ENCODE measurements at regions not wholly inside any gene's neighbourhood (a gene's known extent, or its start where the extent isn't known, plus 50 kb on each side); places are given as distances from the start of the nearest gene placed in this dataset.

DNA sequence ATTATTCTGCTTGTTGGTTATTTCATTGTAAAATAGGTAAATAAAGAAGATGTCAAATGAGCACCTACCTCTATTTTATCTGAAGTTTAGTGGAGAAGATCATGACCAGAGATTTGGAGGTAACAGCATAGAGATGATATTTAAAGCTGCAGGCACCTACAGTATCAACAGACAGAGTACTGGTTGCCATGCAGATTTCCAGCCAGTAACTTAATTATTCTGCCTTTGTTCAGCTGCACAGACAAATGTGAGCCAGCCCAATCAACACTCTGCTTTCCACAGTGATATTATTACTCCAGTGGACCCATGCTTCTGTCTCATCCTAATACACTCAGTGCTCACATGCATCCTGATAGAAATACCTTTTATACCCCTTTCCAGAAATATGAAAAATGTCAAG is 348.5 kb upstream of the RGS6 start:
- DNase-seq = no peak

DNA sequence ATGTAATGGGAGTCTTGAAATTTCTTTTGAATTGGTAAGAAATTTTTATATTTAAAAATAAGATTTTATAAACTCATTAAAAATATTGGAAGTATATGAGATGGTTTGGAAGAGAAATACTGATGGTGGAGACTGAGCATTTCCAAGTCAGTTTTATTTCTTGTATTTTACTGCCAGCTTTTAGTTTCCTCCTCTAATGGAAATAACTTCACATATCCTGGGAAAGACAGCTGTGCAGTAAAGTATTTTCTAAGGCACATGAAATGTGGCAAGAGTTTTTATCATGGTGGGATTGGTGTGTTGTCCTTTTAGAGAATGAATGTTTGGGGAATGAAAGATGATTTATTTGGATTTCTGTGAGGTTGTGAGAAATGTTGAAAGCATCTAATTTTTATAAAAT is 346.9 kb upstream of the RGS6 start:
- DNase-seq = no peak

DNA sequence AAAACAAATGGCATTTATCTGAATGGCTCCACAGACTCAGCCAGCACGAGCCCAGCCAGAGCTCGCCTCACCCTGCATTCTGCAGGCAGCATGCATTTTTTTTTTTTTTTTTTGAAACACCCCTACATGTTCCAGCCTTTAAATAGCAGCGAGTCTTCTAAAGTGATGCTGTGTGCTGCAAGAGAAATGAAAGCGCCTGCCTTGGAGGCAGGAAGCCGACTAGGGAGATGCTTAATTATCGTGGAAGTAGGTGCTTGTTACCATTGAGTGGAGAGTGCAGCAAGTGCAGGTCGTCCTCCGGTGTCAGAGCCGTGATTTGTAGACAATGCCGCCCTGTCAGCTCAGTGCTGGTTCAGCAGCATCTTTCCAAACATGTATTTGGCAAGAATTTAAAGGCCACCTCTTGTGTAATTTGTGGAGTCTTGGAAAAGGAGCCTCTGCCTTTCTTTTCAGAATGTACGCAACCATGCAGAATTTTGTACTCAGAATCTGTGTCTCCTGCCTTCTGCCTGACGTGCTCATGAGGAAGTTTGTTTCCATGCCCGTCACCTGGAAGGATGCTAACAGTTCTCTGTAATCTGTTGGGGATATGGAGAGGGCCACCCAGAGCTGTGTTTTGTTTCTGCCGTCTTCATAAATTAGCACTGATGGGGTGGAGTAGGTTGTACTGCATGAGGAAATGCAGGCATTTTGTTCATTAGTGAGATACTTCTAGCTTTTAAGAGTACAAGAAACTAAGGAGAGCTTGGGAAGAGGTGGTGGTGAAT is 345.9 kb upstream of the RGS6 start:
- DNase-seq = peak; percentile 48

DNA sequence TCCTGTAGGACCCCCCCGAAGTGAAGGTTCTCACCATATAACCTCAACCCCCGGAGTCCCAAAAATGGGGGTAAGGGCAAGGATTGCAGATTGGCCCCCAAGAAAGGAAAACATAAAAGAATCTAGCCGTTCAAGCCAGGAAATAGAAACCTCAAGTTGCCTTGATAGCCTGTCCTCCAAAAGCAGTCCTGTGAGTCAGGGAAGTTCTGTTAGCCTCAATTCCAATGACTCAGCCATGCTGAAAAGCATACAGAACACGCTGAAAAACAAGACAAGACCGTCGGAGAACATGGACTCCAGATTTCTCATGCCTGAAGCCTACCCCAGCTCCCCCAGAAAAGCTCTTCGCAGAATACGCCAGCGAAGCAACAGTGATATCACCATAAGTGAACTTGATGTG is 344.2 kb upstream of the RGS6 start:
- no peak for DNase-seq

DNA sequence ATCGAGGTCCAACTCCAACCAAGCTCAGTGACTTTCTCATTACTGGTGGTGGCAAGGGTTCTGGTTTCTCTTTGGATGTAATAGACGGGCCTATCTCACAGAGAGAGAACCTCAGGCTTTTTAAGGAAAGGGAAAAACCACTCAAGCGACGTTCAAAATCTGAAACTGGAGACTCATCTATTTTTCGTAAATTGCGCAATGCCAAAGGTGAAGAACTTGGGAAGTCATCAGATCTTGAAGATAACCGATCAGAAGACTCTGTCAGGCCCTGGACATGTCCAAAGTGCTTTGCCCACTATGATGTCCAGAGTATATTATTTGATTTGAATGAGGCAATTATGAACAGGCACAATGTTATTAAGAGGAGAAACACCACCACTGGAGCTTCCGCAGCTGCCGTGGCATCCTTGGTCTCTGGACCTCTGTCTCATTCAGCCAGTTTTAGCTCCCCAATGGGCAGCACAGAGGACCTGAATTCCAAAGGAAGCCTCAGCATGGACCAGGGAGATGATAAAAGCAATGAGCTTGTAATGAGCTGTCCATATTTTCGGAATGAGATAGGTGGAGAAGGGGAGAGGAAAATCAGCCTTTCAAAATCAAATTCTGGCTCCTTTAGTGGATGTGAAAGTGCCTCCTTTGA is 343.5 kb upstream of the RGS6 start:
- no peak for DNase-seq

DNA sequence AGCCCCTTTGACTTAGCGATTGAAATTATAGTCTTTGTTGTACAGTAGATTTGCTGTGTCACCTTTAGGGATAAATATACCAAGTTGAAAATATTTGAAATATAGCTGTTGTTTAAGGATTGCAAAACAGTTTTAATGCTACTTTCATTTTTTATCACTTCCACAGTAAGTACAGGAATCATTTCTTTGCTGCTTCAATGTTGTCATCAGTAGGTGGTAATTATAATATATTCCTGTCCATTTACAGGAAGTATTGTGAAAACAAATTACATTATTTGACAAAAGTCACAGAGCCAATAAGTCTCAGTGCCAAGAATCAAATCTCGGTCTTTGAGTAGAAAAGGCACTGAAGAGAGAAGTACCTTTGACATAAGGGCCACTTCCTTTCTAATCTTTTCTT is 342.6 kb upstream of the RGS6 start:
- DNase-seq = no peak

DNA sequence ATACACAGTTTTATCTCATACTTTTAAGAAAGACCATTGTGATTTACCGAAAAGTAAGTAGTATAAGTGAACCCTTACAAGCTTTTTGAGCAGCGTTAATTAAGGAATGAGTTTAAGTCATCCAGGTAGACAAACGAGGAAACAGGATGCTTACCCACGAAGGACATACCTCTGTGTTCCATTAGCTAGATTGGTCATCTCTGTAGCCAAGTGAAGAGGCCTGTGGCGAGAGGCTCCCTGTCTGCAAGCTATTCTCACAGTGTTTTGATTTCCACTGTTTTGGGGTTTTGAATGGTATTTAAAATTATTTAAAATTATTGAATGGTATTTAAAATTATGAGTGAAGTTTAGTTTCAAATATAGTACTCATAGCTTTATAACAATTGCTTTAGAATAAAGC is 342.1 kb upstream of the RGS6 start:
- DNase-seq = no peak

DNA sequence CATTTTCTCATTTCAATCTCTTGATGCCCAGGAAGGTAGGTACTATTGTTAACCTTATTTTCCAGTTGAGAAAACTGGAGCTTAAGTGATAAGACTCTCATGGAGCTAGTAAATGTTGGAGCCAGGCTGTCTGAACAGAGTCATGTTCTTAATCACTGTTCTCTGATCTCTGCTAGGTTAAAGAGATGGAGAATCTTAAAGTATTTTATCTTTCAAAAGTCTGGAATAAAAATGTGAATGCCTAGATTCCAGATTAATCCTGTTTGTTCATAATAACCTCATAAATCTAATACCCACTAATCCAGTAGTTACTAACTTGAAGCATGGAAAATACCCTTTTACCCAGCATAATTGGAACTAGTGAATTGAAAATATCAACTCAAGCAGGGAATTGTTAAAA is 341.0 kb upstream of the RGS6 start:
- DNase-seq = no peak

DNA sequence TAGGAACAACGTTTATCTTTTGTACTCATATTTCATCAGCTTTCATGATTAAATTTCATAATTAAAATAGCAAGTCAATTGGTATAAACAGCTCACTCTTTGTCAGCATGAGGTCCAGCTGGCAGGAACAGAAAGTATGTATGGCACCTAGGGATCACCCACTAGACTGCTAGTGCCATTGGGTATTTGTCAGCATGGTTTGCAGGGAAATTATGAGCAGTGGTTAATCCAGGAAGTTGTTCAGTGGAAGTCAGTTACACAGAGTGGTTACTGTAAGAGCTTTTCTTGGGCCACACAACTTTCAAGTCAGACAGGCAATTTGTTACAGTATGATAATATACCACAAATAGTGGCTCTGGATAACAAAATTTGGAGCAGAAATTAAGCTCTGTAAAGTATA is 340.3 kb upstream of the RGS6 start:
- DNase-seq = no peak

DNA sequence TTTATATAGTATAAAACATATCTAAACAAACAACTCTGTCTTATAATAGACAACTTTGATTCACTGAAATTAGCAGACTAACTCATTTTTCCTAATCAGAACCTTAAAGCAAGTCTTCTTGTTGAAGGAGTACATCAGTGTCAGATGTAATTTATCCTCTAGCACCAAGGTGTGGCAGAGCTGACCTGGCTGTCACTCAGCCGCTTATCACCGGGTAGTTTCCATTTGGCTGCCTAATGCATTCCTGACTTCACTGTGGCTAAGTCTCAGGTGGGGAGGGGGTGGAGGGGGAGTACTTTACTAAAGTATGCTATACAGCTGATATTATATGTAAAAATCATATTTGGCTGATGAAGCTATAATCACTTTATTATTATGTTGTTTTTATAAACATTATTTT is 339.9 kb upstream of the RGS6 start:
- DNase-seq = no peak

DNA sequence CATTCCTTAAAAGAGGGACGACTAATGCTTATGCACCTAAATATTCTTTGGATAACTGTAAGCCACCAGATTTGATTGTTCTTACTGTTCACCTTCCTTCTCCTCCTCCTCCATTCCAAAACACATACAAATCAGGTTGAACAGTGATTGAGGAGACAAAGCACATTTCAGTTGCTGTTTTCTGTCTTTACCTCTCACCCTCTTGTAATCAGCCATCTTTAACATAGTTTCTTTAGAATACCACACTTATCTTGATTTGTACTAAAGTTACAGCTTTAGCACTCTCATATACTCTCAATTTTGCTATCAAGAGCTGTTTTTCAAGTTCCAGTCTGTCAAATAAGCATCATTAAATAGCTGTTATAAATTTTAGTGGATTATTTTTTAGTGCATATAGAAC is 338.3 kb upstream of the RGS6 start:
- DNase-seq = no peak

DNA sequence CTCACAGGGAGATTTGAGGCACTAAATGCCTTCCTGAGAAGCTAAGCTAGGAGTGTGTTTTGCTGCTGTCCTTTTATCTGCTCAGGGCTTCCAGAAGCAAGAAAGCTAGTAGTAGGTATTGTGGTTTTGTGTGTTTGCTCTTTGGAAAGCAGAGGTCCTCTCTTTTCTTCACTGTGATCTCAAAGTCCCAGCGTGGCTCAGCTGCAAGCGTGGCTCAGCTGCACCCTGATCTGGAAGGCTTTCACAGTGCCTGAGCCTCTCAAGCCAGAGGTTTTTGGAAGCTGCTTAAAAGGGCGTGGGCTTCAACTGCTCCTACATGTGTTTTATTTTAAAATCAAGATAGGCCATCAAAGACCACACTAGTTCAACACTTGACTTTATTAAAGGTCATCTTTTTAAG is 337.4 kb upstream of the RGS6 start:
- no peak for DNase-seq

DNA sequence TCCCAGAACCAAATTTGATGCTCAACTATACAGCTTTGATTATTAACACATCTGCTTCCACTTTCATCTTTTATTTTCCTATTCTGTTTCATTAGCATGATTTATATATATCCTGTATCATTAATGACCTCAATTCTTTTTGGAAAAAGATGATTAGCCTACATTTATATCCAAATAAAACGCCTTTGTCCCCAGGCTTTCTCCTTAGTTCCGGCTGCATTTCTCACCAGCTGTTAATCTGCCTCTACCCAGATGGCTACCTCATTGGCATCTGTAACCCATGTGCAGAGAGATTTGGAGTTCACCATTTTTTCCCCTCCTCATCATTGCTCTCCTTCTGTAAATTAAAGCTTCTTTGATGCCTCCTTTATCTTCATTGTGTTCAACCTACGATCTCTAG is 336.8 kb upstream of the RGS6 start:
- DNase-seq = no peak

DNA sequence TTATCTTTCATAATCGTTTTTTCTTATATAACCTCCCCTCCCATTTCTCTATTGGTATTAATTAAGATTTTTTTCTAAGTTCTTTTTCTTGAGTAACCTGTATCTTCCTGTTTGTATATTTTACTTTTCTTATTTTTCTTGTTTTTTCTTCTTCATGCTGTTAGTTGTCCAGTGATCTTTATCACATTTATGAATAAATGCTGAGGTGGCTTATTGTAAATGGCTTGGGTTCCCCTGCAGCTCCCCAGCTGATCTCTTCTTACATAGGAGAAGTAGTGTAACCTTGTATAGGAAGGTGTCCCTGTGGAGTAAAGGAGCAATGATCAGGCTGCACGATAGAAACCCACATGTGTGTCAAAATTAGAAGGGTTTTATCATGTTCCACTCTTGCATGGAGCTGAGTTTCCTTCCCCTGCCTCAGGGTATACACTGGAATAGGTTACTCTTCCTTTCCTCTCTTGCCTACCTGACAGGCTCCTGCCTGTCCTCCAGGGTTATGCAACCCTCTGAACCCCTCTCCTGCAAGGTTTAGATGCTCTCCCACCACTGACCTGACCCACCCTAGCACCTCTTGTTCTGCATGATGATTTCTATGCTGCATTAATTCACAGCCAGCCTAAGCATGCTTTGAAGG is 334.8 kb upstream of the RGS6 start:
- DNase-seq = no peak

DNA sequence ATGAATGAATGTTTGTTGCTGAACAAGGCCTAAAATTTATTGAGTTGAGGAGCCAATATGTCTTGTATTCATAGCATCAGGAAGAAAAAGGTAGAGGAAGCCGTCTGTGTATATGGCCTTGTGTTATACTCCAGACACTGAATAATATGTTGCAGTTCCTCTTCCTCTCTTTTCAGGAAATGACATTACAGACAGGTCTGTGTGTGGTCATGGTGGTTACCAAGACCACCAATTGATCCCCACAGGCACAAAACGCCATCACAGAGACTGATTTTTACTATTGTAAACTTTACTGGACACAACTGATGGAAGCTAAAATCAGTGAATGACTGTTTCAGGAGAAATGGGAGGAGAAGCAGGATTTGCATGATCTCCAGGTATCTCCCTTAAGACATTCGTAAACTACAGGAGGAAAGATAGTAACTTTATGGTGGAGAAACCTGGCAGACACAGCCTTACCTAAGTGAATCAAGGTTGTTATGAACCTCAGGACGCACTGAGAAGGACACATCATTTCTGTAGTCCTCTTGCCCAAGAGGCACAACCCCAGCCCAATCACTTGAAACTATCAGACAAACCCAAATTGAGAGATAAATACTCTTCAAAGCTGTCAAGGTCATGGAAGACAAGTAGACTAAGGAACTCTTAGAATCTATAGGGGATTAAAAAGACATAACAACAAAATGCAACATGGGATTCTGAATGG is 334.1 kb upstream of the RGS6 start:
- no peak for DNase-seq

DNA sequence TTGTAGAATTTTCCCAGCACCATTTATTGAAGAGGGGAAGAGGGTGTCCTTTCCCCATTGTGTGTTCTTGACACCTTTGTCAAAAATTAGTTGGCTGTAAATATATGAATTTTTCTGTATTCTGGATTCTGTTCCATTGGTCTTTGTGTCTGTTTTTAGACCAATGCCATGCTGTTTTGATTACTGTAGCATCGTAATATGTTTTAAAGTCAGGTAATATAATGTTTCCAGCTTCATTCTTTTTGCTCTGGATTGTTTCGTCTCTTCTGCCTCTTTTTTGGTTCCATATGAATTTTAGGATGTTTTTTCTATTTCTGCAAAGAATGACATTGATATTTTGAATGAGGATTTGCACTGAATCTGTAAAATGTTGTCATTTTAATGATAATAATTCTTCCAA is 331.9 kb upstream of the RGS6 start:
- no peak for DNase-seq

DNA sequence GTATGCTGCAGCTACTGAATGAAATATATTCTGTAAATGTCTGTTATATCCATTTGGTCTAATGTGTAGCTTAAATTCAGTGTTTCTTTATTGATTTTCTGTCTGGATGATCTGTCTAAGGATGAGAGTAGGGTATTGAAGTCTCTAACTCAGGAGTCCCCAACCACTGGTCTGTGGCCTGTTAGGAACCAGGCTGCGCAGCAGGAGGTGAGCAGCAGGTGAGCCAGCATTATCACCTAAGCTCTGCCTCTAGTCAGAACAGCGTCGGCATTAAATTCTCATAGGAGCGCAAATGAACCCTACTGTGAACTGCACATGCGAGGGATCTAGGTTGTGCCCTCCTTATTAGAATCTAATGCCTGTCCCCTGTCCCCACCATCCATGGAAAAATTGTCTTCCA is 329.7 kb upstream of the RGS6 start:
- DNase-seq = no peak

DNA sequence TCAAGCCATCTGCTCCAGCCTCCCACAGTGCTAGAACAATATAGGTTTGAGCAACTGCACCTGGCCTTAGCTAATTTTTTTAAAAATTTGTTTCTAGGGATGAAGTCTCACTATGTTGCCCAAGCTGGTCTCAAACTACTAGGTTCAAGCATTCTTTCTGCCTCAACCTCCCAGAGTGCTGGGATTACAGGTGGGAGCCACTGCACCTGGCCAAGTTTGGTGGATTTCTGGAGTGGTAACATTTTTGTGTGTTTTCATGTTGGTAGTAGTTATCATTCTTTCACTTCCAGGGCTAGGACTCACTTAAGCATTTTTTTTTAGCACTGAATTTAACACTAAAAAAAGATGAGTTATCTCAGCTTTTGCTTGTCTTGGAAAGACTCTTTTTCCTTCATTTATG is 328.0 kb upstream of the RGS6 start:
- no peak for DNase-seq

DNA sequence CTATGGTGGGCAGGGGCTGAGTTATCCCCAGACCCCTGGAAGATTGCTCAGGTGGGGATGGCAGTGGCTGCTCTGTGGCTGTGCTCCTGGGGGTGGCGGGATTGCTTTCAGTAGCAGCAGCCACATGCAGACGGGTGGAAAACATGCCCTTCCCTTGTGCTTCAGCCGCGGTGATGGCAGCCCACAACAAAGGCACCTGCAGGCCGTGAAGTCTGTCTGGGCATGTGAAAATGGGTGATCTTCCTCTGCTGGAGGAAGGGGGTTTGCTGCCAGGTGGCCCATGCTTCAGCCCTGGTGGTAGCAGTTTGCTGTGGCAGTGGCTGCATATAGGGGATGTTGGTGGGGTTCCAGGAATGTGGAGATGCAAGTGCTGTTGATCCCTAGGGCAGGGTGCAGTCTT is 326.2 kb upstream of the RGS6 start:
- DNase-seq = no peak

DNA sequence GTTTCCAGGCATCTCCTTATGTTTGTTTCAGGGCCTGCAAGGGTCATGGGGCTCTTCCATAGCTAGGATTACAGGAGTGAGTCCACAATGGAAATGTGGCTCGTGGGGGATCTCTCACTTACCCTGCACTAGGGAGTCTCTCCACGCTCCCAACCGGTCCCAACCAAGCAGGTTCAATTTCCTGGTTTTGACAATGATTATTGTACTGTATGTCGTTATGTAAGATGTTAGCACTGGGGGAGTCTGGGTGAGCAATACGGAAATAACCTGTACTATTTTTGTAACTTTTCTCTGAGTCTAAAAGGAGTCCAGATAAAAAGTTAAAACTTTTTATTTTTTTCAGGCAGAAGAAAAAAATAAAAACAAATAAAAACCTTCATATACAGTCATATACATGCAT is 325.7 kb upstream of the RGS6 start:
- DNase-seq = no peak

DNA sequence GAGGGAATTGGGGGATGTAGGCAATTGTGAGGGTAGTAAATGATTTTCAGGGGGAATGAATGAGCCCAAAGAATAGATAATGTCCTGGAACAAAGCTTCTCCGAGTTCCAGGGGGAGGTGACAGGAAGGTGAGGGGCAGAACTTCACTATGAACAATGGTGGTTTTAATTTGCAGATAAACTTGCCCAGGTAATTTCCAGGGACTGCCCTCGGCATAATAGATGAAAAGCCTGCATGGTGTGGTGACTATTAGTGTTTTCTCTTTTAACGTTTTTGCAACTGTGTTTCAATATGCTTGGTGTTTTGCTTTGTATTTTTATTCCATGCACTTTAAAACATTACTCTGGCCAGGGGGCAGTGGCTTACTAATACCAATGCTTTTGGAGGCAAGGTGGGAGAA is 325.2 kb upstream of the RGS6 start:
- DNase-seq = no peak

DNA sequence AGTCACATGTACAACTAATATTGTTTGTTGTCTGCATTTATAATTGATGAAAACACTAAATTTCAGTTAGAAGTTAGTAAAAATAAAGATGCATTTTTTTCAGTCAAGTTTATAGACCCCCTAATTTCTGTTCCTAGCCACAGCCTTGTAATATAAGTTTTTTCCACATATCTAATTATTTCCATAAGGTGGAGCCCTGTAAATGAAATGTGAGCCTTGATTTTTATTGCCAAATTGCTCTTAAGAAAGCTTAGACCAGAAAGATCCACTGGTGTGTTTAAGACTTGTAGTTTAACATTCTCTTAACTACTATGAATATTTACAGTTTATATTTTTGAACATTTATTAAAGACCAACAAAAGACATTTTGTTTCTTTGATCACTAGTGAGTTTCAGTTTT is 322.1 kb upstream of the RGS6 start:
- DNase-seq = no peak

DNA sequence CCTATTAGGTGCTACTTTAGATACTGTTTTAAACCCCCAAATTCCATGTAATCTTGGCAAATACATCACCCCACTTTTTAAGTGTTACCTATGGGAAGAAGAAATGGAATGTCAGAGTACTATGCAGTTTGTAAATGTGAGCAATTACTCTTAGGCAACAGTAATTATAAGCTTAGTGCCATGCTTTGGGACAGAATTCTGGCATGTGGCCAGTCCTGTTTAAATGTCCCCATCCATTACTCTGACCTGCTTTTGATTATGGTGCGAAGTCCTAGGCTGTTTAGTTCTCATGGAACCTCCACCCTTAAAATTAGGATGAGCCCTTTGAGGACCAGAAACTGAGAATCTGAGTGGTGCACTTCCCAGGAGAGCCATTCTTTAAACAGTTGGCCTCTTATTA is 321.4 kb upstream of the RGS6 start:
- DNase-seq = no peak

DNA sequence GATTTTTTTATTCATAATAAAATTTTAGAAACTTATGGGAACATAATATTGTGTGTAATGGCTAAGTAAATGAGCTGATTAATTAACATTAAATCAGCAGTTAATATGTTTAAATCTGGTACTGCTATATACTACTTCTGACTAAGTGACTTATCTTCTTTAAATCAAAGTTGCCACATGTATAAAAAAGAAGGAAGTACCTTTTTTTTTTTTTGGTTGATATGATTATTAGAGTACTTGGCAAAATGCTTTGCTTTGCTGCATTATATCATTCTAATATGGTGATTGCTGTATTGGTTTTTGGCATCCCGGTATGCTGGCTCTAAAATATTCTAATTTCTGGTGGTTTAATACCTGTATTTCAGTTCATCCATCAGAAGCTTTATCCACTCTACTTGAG is 319.1 kb upstream of the RGS6 start:
- DNase-seq = no peak

All from left hindlimb (tissue), 1 donor.